Renal pelvis (tissue), 1 donor: ENCODE measurements at regions not wholly inside any gene's neighbourhood (a gene's known extent, or its start where the extent isn't known, plus 50 kb on each side); places are given as distances from the start of the nearest gene placed in this dataset.
A peak's percentile ranks its signal among the peaks of the same experiment; 100 is the strongest.

Experiments
- DNase-seq: peaks from one replicate; pipeline ENCODE4 v3.0.0-alpha.2; 2013

- DNase-seq: no peak
These were observed 84.1 kb upstream of the BARX2 start for GRCh38 chr11:129291546-129291945.

GRCh38 chr11:129290966-129291365, 84.7 kb upstream of the BARX2 start:
- DNase-seq: no peak

DNA sequence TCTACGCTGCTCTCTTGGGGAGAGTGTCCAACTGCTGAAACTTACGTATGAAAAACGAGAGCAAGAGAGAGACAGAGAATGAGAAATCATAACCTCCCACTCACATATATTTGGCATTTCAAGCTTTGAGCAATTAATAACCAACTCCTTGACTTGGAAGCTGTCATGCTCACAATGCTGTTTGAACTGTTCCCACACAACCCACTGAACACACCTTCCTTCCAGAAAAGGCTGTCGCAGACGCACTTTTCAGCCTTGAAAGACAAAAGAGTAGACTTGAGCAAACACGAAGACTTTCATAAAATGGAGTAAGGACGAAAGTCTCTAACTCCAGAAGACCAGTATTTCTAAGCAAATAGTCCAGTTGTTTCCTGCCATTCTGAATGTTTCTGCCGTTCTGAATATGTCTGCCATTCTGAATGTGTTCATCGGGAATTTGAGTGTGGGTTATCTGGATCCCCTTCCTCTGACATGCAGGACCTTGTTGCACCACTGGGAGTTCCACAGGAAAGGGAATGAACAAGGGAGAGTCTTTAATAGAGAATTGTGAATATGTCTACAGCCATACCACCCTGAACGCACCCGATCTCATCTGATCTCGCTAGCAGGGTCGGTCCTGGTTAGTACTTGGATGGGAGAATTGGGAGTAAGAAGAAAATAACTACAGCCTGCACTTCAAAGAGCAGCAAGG, 86.2 kb upstream of the BARX2 start:
- DNase-seq: no peak

GRCh38 chr11:129287920-129288319, 87.7 kb upstream of the BARX2 start:
- DNase-seq: no peak

GRCh38 chr11:129286813-129287212, 88.8 kb upstream of the BARX2 start:
- no peak for DNase-seq

DNA sequence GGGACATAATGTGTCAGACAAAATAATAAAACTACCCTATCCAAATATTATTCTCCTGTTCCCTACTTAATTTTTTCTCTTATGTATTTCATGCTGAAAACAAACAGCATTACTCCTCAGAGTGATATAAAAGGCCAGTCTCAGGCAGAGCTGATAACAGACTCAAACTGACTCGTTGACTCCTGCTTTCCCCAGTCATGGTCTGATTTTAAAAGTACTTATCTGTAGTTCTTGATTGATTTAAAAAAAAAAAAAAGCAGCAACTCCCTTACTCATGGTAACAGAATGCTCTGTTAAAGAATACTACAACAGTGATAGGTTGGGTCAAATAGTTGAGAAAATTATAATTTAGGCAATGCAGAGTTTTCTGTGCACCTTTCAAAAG, 90.3 kb upstream of the BARX2 start:
- DNase-seq: no peak

DNA sequence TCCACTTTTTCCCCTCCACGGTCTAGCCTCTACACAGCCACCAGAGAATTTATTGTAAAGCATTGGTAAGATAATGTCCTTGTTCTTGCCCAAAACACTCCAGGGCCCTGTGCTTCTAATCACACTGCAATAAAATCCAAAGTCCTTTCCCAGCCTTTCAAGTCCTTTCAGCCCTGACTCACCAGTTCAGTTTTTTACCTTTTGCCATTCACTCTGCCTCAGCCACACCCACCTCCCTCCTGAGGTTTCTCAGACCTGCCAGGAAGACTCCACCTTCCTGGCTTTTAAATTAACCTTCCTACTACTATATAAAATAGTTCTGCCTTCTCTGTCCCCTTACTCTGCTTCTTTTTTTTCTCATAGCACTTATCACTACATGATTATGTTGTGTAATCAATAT, 91.0 kb upstream of the ARHGAP32 start:
- no peak for DNase-seq

GRCh38 chr11:129282634-129283033, 90.5 kb upstream of the ARHGAP32 start:
- no peak for DNase-seq

DNA sequence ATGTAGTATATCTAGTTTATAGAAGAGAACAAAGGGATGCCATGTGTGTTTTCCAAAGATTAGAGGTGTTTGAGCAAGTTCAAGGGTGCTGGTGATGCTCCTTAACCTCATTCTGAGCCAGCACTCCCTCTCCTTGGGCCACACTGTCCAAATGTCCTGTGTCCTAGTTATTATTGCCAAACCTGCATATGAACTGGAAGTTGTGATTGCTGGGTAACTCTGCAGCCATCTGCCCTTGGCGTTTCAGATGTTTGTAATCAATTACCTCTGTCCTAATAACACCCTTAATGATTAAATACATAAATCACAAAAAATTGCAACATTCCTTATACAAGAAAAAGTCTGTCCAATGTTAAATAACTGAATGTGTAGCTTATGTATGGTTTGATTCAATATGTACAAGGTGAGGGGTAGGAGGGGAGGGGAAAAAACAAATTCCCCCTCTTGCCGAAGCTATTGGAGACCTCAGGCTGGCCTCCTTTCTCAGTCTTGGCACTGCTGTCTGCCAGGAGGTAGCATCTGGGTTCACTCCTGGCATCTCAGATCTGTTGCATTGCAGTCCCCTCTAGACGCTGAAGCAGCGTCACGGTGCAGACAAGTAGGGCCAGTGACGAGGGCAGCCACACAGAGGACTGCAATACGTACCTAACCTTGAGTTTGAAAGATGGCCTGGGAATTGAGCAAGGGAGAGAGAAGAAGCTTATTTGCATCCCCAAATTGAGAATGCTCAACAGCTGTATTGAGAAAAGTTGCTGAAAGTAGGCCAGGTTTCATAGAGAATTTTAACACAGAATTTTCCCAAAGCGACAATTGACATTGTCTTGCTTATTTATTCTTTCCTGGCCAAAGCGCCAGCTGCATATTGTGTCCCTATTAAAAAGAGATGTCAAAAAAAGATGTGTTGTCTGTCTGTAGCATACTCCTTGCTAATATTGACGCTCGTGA, 89.6 kb upstream of the ARHGAP32 start:
- no peak for DNase-seq

DNA sequence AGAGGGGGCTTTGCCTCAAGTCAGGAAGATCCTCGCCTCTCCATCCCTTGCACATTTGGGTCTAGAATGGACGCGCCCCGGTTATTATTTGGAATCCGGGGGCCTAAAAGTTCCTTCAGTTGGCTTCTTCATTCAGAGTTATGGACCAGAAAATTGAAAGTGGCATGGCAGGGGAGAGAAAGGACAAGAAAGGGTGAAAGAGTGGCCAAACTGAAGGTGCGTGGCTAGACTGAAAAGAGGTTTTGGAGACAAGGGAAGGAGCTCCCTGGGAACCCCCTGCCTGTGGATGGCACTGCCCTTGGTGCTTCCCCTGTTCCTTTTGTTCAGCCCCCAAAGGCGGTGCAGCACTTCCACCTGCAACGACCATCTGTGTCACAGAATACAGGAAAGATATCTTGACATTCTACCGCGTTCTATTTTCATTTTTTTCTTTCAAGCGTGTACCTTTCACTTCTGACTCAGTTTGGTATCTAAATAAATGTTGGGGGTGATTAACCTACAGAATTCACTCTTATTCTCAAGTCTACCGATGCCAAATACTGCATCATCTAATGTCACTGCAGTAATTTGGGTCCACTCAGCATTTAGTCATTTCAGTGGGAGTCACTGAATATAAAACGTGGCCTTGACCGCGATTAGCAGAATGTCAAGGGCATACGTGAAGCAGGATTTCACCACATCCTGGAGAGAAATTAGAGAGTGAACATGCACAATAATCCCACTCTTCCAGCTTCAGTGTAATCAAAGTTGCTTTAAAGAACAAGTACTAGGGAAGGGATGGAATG, 88.1 kb upstream of the ARHGAP32 start:
- no peak for DNase-seq

DNA sequence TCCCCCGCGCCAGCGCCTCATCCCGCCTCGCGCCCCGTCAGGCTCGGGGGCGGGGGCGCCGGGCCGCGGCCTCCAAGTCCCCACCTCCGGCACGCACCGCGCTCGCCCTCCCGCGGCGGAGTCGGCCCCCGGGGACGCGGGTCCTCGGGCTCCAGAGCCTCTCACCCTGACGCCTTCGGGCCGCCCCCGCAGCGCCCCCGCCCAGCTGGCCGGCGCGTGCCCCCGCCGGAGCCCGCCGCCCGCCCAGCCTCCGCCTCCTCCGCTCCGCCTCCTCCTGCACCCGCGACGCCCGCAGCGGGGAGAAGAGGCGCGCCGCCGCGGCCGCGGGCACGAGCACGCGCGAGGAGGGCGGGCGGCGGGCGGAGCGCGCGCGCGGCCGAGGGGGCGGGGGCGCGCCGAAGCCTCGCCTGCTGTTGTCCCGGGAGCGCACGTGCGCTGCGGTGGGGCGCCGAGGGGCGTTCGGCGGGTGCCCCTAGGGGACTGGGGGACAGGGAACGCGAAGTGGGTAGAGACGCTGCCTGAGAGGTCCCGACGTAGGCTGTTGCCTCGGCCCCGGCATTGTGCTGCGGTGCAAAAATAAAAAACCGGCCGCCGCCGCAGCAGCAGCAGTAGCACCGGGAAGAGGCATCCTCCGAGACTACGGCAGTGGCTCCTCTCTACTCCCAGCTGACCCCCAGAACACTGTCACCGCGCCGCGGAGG, 87.4 kb upstream of the ARHGAP32 start:
- peak; percentile 79 for DNase-seq

DNA sequence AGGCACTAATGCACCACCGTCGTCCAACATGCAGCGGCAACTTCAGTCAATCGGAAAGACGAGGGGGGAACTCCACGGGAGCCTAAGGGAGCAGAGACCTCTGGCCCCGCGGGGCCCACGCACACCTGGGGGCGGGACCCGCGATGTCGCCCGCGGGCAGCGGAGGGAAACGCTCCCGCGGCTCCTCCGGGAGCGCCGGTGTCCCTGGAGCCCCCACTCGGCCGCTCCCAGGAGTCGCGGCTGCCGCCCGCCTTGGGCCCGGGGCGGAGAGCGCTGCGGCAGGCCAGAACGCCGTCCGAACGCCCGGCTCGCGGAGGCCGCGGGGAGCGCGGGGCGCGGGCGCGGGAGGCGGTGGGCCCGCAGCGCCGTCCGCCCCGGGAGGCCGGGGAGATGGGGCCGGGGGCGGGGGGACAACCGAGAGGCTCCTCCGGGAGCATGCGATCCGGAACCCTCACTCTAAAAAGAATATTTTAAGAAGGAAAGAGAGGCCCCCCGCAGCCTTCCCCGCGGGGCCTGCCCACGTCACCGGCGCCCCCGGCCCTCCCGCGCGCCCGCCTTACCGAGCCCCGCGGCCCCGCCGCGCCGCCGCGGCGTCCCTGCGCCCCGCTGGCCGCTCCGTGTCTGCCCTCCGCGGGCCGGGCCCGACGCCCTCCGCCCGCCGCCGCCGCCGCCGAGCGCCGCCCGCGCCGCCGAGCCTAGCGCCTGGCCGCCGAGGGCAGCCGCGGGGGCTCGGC, 86.6 kb upstream of the ARHGAP32 start:
- no peak for DNase-seq

DNA sequence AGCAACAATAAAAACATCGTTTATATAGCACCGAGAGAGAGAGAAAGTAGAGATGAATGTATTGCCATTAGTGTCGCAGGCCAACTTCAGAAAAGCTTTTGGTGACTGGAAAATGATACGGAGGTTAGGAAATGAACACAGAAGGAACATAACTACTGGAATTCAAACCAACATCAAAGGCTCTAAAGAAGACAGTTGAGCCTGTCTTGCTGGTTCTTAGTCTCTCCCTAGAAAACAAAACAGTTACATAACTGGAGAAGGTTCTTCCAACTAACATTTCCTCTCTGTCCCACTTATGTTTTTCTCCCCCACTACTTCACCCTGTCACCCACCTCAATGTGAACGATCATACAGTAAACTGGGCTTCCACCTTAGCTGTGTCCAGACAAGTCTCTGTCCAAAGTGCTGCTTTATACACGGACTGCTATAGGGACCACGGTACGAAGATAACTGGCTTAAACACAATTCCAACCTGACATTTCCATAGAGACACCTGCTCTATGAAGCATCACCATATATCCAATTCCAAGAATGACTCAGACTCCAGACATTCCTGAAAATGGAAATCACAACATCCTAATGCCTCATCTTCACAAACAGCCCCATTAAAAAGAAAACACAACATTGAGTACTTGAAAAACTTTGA, 85.2 kb upstream of the ARHGAP32 start:
- no peak for DNase-seq

DNA sequence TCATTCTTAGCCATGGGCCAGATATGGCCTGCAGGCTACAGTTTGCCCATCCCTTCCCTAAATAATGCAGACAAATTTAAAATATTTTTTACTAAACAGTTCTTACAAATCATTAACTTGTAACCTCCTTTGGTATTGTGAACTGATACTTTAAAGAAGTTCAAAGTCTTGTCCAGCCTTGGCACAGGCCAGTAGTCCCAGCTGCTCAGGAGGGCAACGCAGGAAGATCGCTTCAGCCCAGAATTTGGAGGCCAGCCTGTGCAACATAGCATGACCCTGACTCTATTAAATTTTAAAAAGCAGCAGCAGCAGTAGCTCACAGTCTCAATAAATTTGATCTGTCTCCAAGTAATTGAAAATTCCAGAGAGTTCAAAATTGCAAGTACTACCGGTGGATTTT, 83.7 kb upstream of the ARHGAP32 start:
- no peak for DNase-seq

DNA sequence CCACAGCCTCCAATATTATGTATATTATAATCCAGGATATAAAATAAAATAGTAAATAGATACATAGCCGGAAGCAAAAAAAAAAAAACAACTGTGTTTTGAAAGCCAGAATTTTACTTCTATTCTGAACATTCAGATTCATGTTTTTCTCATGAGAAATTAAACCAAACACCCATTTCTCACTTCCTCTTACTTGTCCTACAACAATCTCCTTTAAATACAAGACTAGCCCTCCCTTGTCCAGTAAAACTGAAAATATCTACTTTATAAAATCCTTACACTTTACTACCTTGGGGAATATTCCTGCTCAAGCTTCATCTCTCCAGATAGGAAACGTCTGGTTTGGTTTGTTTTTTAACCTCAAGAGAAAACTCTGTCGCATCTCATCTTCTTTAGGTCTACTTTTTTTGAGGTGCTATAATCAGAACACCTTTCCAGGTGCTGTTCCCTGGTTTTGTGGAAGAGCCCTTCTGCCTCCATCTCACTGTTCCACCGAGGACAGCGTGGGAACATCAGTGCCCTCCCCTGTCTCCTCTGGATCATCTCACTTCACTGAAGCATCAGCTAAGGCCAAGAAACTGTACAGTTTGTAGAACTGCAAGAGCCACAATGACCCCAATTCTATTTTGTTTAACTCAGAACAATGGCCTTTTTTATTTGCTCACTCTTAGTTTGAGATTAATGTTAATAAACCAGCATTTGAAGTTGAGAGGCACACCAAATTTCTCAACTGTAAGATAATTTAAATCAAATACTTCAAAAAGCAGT, 82.0 kb upstream of the ARHGAP32 start:
- DNase-seq: no peak

DNA sequence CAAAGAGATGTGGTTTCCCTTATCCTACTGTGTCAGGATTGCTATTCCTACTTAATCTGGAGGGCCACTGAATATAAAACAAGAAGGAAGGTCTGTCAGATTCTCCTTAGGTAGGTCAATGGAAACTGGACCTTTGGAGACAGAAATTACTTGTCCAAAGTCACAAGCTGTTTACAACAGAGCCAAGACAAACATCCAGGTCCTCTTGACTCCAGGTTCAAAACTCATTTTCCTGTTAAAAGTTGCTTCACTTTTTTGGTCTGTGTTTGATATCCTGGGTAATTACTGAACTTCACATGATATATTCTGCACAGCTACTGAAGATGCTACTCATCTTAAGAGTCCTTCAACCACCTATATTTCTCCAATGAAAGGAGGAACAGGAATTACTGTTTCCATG, 81.2 kb upstream of the ARHGAP32 start:
- no peak for DNase-seq

- no peak for DNase-seq
These were observed 78.9 kb upstream of the ARHGAP32 start for GRCh38 chr11:129271030-129271429.

GRCh38 chr11:129270446-129270845, 78.3 kb upstream of the ARHGAP32 start:
- no peak for DNase-seq

GRCh38 chr11:129268371-129268770, 76.2 kb upstream of the ARHGAP32 start:
- DNase-seq: no peak

DNA sequence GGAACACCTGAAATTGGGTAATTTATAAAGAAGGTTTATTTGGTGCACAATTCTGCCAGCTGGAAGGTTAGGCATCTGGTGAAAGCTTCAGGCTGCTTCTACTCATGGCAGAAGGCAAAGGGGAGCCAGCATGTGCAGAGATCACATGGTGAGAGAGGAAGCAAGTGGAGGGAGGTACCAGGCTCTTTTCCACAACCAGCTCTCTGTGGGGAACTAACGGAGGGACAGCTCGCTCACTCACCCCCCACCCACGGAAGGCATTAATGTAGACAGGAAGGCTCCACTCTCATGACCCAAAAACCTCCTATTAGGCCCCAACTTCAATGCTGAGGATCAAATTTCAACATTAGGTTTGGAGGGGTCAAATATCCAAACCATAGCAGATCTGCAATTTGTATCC, 75.6 kb upstream of the ARHGAP32 start:
- no peak for DNase-seq
